MM.1S (cell line): ENCODE measurements at regions not wholly inside any gene's neighbourhood (a gene's known extent, or its start where the extent isn't known, plus 50 kb on each side); places are given as distances from the start of the nearest gene placed in this dataset.

Source experiments
- EZH2 ChIP-seq: fragments of 300-600 bp; sonication (generic); optimal IDR thresholded peaks from 2 replicates; pipeline ENCODE3; 2017; ENCODE audit warnings: low read depth, mild to moderate bottlenecking, antibody characterized with exemption, low read length, mixed read lengths
- EZH2phosphoT487 ChIP-seq: fragments of 300-600 bp; sonication (generic); IDR thresholded peaks from 2 replicates; pipeline ENCODE4 v1.6.1; 2018; ENCODE audit warnings: antibody characterized with exemption, low read length
- TF ChIP-seq, protein P1 (sequence below): fragments of 300-600 bp; sonication (generic); IDR thresholded peaks from 2 replicates; pipeline ENCODE4 v1.5.1; 2016; ENCODE audit warnings: antibody characterized with exemption, low read length, mixed read lengths

DNA sequence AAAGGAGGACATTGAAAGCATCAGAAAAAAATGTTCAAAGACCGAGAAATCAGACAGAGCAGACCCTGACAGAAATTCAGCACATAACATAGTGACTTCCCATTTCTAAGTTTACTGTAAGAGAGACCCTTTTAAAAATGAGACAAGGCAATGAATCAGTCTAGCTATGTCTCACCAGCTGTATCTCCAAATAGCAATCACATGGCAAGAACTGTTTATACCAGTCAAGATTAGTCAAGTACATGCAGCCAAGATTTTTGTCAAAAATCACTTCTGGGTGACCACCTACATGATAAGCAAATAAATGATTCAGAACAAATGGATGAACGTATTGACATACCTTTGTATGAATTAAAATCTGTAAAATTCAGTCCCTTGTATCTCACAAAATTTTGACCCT lies 138.0 kb downstream of the DTWD1 start:
- TF ChIP-seq, protein P1, sequence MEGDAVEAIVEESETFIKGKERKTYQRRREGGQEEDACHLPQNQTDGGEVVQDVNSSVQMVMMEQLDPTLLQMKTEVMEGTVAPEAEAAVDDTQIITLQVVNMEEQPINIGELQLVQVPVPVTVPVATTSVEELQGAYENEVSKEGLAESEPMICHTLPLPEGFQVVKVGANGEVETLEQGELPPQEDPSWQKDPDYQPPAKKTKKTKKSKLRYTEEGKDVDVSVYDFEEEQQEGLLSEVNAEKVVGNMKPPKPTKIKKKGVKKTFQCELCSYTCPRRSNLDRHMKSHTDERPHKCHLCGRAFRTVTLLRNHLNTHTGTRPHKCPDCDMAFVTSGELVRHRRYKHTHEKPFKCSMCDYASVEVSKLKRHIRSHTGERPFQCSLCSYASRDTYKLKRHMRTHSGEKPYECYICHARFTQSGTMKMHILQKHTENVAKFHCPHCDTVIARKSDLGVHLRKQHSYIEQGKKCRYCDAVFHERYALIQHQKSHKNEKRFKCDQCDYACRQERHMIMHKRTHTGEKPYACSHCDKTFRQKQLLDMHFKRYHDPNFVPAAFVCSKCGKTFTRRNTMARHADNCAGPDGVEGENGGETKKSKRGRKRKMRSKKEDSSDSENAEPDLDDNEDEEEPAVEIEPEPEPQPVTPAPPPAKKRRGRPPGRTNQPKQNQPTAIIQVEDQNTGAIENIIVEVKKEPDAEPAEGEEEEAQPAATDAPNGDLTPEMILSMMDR, result no peak
- TF ChIP-seq EZH2 (no peak), EZH2phosphoT487 (no peak)
